Natural killer cell (primary cell): ENCODE measurements at regions not wholly inside any gene's neighbourhood (a gene's known extent, or its start where the extent isn't known, plus 50 kb on each side); places are given as distances from the start of the nearest gene placed in this dataset.

ENCODE experiments used
- ATAC-seq, 3 donors: fragments of 150-1000 bp in 2 of 3; fragments of 200-7000 bp in 1 of 3; cut with Tn5 transposase; 1 replicate in 1 of 3; 2 replicates in 2 of 3; pipeline ENCODE4 v1.10.0; 2021; ENCODE audit warnings: mild to moderate bottlenecking in 2 of 3, moderate library complexity in 2 of 3
- DNase-seq, 2 donors: peaks; one replicate each; pipeline versions ENCODE4 v3.0.0 to v3.0.0-alpha.2; 2013 to 2021; ENCODE audit warnings: mixed read lengths in 1 of 2
- H3K27ac ChIP-seq: one replicate; pipeline ENCODE4 v1.5.1; 2013; ENCODE audit warnings: mild to moderate bottlenecking, low read length
- H3K27me3 ChIP-seq: one replicate; pipeline ENCODE4 v1.6.1; 2013; ENCODE audit warnings: low read length; ENCODE audit not compliant: control insufficient read depth, insufficient read depth
- H3K36me3 ChIP-seq: one replicate; pipeline ENCODE4 v1.6.1; 2013; ENCODE audit warnings: low read length; ENCODE audit not compliant: control insufficient read depth, insufficient read depth
- H3K4me1 ChIP-seq: one replicate; pipeline ENCODE4 v1.6.1; 2013; ENCODE audit warnings: low read length; ENCODE audit not compliant: control insufficient read depth, insufficient read depth
- H3K4me3 ChIP-seq: one replicate; pipeline ENCODE4 v1.5.1; 2013; ENCODE audit warnings: low read length
- H3K9me3 ChIP-seq: one replicate; pipeline ENCODE4 v1.6.1; 2013; ENCODE audit warnings: low read length; ENCODE audit not compliant: control insufficient read depth, insufficient read depth
- H3K27ac Mint-ChIP-seq, 2 donors: one replicate each; pipeline ENCODE4 v1.8.0; 2022; ENCODE audit warnings: mild to moderate bottlenecking in 2 of 2, mixed read lengths in 2 of 2, moderate library complexity in 1 of 2
- H3K27me3 Mint-ChIP-seq, 2 donors: one replicate each; pipeline ENCODE4 v1.8.0; 2022; ENCODE audit warnings: low read depth in 2 of 2, mixed read lengths in 2 of 2
- H3K36me3 Mint-ChIP-seq: one replicate; pipeline ENCODE4 v1.8.0; 2022; ENCODE audit warnings: mixed read lengths
- H3K4me1 Mint-ChIP-seq, 2 donors: one replicate each; pipeline ENCODE4 v1.8.0; 2022; ENCODE audit warnings: mixed read lengths in 2 of 2
- H3K4me3 Mint-ChIP-seq: one replicate; pipeline ENCODE4 v1.8.0; 2022; ENCODE audit warnings: mild to moderate bottlenecking, moderate library complexity, mixed read lengths
- H3K9me3 Mint-ChIP-seq, 2 donors: one replicate each; pipeline ENCODE4 v1.8.0; 2022; ENCODE audit warnings: mixed read lengths in 2 of 2
- CTCF ChIP-seq: fragments of 200-600 bp; IDR thresholded peaks from one replicate; pipeline ENCODE4 v1.8.0; 2022; ENCODE audit warnings: antibody characterized with exemption
- WGBS: methylation state at CpG from one replicate; pipeline ENCODE4 v1.1.7; 2013; ENCODE audit warnings: missing lambda C conversion rate; ENCODE audit not compliant: insufficient coverage; 5-methylcytosine and 5-hydroxymethylcytosine counted together
- intact Hi-C: fragments of 100-400 bp; cut with micrococcal nuclease; formaldehyde crosslinking; loops from one replicate; pipeline ENCODE4 v1.14.2; 2022

- ATAC-seq = no peak
- no peaks in the 10 kb centered on the region for H3K27me3 ChIP-seq
- Mint-ChIP-seq H3K27ac (no peak overlapping the region), H3K36me3 (peaks cover 6% of the 10 kb centered on the region), H3K4me3 (no peak overlapping the region), H3K27me3 (no peaks in the 10 kb centered on the region), H3K9me3 (peaks cover 22 to 27% of the 10 kb centered on the region in 2 donors), H3K4me1 (no peaks in the 10 kb centered on the region)
- no peak for TF ChIP-seq CTCF
- H3K9me3 ChIP-seq = peaks cover 2% of the 10 kb centered on the region
- H3K27ac ChIP-seq = no peak overlapping the region
- no peaks in the 10 kb centered on the region for H3K36me3 ChIP-seq
- WGBS = 67% methylated on average over 1 of the region's 1 CpG
- no peak for DNase-seq
- H3K4me1 ChIP-seq = no peaks in the 10 kb centered on the region
- H3K4me3 ChIP-seq = no peak overlapping the region
- intact Hi-C loops = no loop called here
Observed at GRCh38 chr4:127071443-127071842, 561.3 kb upstream of the INTU start.

- no peak overlapping the region for H3K4me3 Mint-ChIP-seq
- H3K27me3 Mint-ChIP-seq = no peaks in the 10 kb centered on the region
- ATAC-seq (no peak), DNase-seq (no peak)
- no peaks in the 10 kb centered on the region for H3K36me3 Mint-ChIP-seq
- no peak overlapping the region for H3K4me3 ChIP-seq
- H3K27me3 ChIP-seq = no peaks in the 10 kb centered on the region
- H3K36me3 ChIP-seq = no peaks in the 10 kb centered on the region
- intact Hi-C loops = no loop called here
- H3K9me3 Mint-ChIP-seq = peaks cover 7 to 14% of the 10 kb centered on the region in 2 donors
- no peaks in the 10 kb centered on the region for H3K4me1 Mint-ChIP-seq
- H3K9me3 ChIP-seq = peaks cover 6% of the 10 kb centered on the region
- WGBS = 85% methylated on average over 5 of the region's 5 CpGs
- no peak overlapping the region for H3K27ac ChIP-seq
- H3K4me1 ChIP-seq = no peaks in the 10 kb centered on the region
- TF ChIP-seq CTCF = no peak
- no peak overlapping the region for H3K27ac Mint-ChIP-seq
Observed at GRCh38 chr4:127080141-127080540, 552.6 kb upstream of the INTU start.

- no peaks in the 10 kb centered on the region for H3K4me1 Mint-ChIP-seq
- no peaks in the 10 kb centered on the region for H3K36me3 ChIP-seq
- H3K27ac Mint-ChIP-seq = no peak overlapping the region
- ATAC-seq (no peak), DNase-seq (no peak)
- no peak overlapping the region for H3K4me3 ChIP-seq
- peaks cover 7 to 13% of the 10 kb centered on the region in 2 donors for H3K9me3 Mint-ChIP-seq
- no peaks in the 10 kb centered on the region for H3K27me3 ChIP-seq
- H3K27me3 Mint-ChIP-seq = no peaks in the 10 kb centered on the region
- no peak for TF ChIP-seq CTCF
- no peak overlapping the region for H3K4me3 Mint-ChIP-seq
- intact Hi-C loops = no loop called here
- no peaks in the 10 kb centered on the region for H3K36me3 Mint-ChIP-seq
- peaks cover 6% of the 10 kb centered on the region for H3K9me3 ChIP-seq
- H3K4me1 ChIP-seq = no peaks in the 10 kb centered on the region
- H3K27ac ChIP-seq = no peak overlapping the region
- no CpG with 5 or more reads among the region's 1 CpG for WGBS
Observed at GRCh38 chr4:127081041-127081440, 551.7 kb upstream of the INTU start.

GRCh38 chr4:127082986-127083385 is 549.8 kb upstream of the INTU start:
- ATAC-seq (no peak), DNase-seq (no peak)
- intact Hi-C loops = no loop called here
- Mint-ChIP-seq H3K4me1 (no peaks in the 10 kb centered on the region), H3K4me3 (no peak overlapping the region), H3K27ac (no peak overlapping the region), H3K9me3 (peaks cover 7 to 16% of the 10 kb centered on the region in 2 donors), H3K36me3 (no peaks in the 10 kb centered on the region), H3K27me3 (no peaks in the 10 kb centered on the region)
- no peak for TF ChIP-seq CTCF
- peaks cover 11% of the 10 kb centered on the region for H3K9me3 ChIP-seq
- H3K4me1 ChIP-seq = no peaks in the 10 kb centered on the region
- H3K27me3 ChIP-seq = no peaks in the 10 kb centered on the region
- 88% methylated on average over 1 of the region's 1 CpG for WGBS
- no peak overlapping the region for H3K4me3 ChIP-seq
- H3K27ac ChIP-seq = no peak overlapping the region
- no peaks in the 10 kb centered on the region for H3K36me3 ChIP-seq
